HEK293 (cell line): ENCODE measurements at regions not wholly inside any gene's neighbourhood (a gene's known extent, or its start where the extent isn't known, plus 50 kb on each side); places are given as distances from the start of the nearest gene placed in this dataset.

Experiments used
- CTCF ChIA-PET: fragments of 350-600 bp; formaldehyde crosslinking; extraction: SDS; loops from one replicate; lab custom pipeline; 2021; ENCODE audit warnings: antibody characterized with exemption; lab: Yijun Ruan, JAX
- POLR2A ChIA-PET: fragments of 300-600 bp; formaldehyde crosslinking; extraction: SDS; loops from one replicate; lab custom pipeline; 2020; ENCODE audit warnings: antibody characterized with exemption, inconsistent platforms; lab: Yijun Ruan, JAX
- H3K27ac ChIP-seq: fragments of 200-500 bp; sonication (Bioruptor generic); 2 replicates; pipeline ENCODE4 v1.5.1; 2014; ENCODE audit warnings: low read depth, low read length, control low read depth, inconsistent platforms; ENCODE audit errors: extremely low read depth
- H3K36me3 ChIP-seq, 2 experiments: fragments of 200-500 bp in 1 of 2; sonication (Bioruptor generic) in 1 of 2; 1 replicate in 1 of 2; 2 replicates in 1 of 2; pipeline ENCODE4 v1.5.1; 2014 to 2017; ENCODE audit warnings: inconsistent platforms in 2 of 2, low read length in 2 of 2; ENCODE audit not compliant: control insufficient read depth in 2 of 2, insufficient read depth in 1 of 2
- H3K4me1 ChIP-seq: fragments of 200-500 bp; sonication (Bioruptor generic); 2 replicates; pipeline ENCODE4 v1.5.1; 2014; ENCODE audit warnings: mild to moderate bottlenecking, low read length, inconsistent platforms; ENCODE audit not compliant: control insufficient read depth, insufficient read depth
- H3K4me3 ChIP-seq: 2 replicates; pipeline ENCODE4 v1.5.1; 2011; ENCODE audit warnings: low read depth, mild to moderate bottlenecking, control low read depth, low read length, moderate library complexity
- H3K9me3 ChIP-seq: fragments of 200-500 bp; sonication (Bioruptor generic); 2 replicates; pipeline ENCODE4 v1.5.1; 2014; ENCODE audit warnings: low read depth, low read length, inconsistent platforms; ENCODE audit not compliant: control insufficient read depth, insufficient read depth
- BCL11B ChIP-seq: fragments of 450-650 bp; formaldehyde crosslinking; IDR thresholded peaks from 2 replicates; pipeline ENCODE4 v1.5.1; 2016; ENCODE audit warnings: low read depth, missing biosample characterization, missing genetic modification characterization
- ELK4 ChIP-seq: IDR thresholded peaks from 2 replicates; pipeline ENCODE4 v1.6.1; 2011; ENCODE audit warnings: mild to moderate bottlenecking, low read depth, low read length, borderline replicate concordance
- RBAK ChIP-seq: fragments of 450-650 bp; formaldehyde crosslinking; IDR thresholded peaks from 2 replicates; pipeline ENCODE4 v1.5.1; 2016; ENCODE audit warnings: missing biosample characterization, missing genetic modification characterization
- SALL2 ChIP-seq: fragments of 450-650 bp; formaldehyde crosslinking; IDR thresholded peaks from 2 replicates; pipeline ENCODE4 v1.5.0; 2017; ENCODE audit warnings: missing biosample characterization, mild to moderate bottlenecking, missing genetic modification characterization, borderline replicate concordance
- TSHZ1 ChIP-seq: fragments of 450-650 bp; formaldehyde crosslinking; IDR thresholded peaks from 2 replicates; pipeline ENCODE4 v1.5.1; 2016; ENCODE audit warnings: missing biosample characterization, missing genetic modification characterization, borderline replicate concordance
- ZBTB11 ChIP-seq: fragments of 450-650 bp; formaldehyde crosslinking; conservative IDR thresholded peaks from 2 replicates; pipeline ENCODE4 v1.5.1; 2016; ENCODE audit warnings: low read depth, missing biosample characterization, missing genetic modification characterization
- ZBTB6 ChIP-seq: fragments of 450-650 bp; formaldehyde crosslinking; IDR thresholded peaks from 2 replicates; pipeline ENCODE4 v1.5.1; 2017; ENCODE audit warnings: missing biosample characterization, missing genetic modification characterization
- ZBTB7A ChIP-seq: fragments of 450-650 bp; formaldehyde crosslinking; IDR thresholded peaks from 2 replicates; pipeline ENCODE4 v1.5.1; 2016; ENCODE audit warnings: low read depth, missing biosample characterization, missing genetic modification characterization
- ZNF169 ChIP-seq: fragments of 450-650 bp; formaldehyde crosslinking; IDR thresholded peaks from 2 replicates; pipeline ENCODE4 v1.5.1; 2016; ENCODE audit warnings: missing biosample characterization, missing genetic modification characterization
- ZNF175 ChIP-seq: fragments of 450-650 bp; formaldehyde crosslinking; IDR thresholded peaks from 2 replicates; pipeline ENCODE4 v1.5.1; 2016; ENCODE audit warnings: missing biosample characterization, missing genetic modification characterization
- ZNF280D ChIP-seq: fragments of 450-650 bp; formaldehyde crosslinking; IDR thresholded peaks from 2 replicates; pipeline ENCODE4 v1.5.1; 2016; ENCODE audit warnings: missing biosample characterization, missing genetic modification characterization
- ZNF292 ChIP-seq: fragments of 450-650 bp; formaldehyde crosslinking; IDR thresholded peaks from 2 replicates; pipeline ENCODE4 v1.5.1; 2016; ENCODE audit warnings: low read depth, missing biosample characterization, missing genetic modification characterization, borderline replicate concordance
- ZNF302 ChIP-seq: fragments of 450-650 bp; formaldehyde crosslinking; IDR thresholded peaks from 2 replicates; pipeline ENCODE4 v1.5.1; 2016; ENCODE audit warnings: missing biosample characterization, missing genetic modification characterization, low read depth
- ZNF341 ChIP-seq: fragments of 450-650 bp; formaldehyde crosslinking; IDR thresholded peaks from 2 replicates; pipeline ENCODE4; 2016; ENCODE audit warnings: low read depth, missing biosample characterization, missing genetic modification characterization
- ZNF362 ChIP-seq: fragments of 450-650 bp; formaldehyde crosslinking; IDR thresholded peaks from 2 replicates; pipeline ENCODE4 v1.5.1; 2016; ENCODE audit warnings: missing biosample characterization, missing genetic modification characterization
- ZNF416 ChIP-seq: fragments of 450-650 bp; formaldehyde crosslinking; IDR thresholded peaks from 2 replicates; pipeline ENCODE4 v1.5.1; 2016; ENCODE audit warnings: missing biosample characterization, missing genetic modification characterization
- ZNF521 ChIP-seq: fragments of 450-650 bp; formaldehyde crosslinking; IDR thresholded peaks from 2 replicates; pipeline ENCODE4 v1.5.1; 2017; ENCODE audit warnings: missing biosample characterization, mild to moderate bottlenecking, missing genetic modification characterization
- ZNF580 ChIP-seq: fragments of 450-650 bp; formaldehyde crosslinking; IDR thresholded peaks from 2 replicates; pipeline ENCODE4 v1.5.1; 2016; ENCODE audit warnings: missing biosample characterization, missing genetic modification characterization
- ZNF600 ChIP-seq: fragments of 450-650 bp; formaldehyde crosslinking; IDR thresholded peaks from 2 replicates; pipeline ENCODE4 v1.5.1; 2016; ENCODE audit warnings: missing biosample characterization, missing genetic modification characterization
- ZNF610 ChIP-seq: fragments of 450-650 bp; formaldehyde crosslinking; IDR thresholded peaks from 2 replicates; pipeline ENCODE4 v1.5.1; 2016; ENCODE audit warnings: missing biosample characterization, missing genetic modification characterization, borderline replicate concordance
- ZNF747 ChIP-seq: fragments of 450-650 bp; formaldehyde crosslinking; IDR thresholded peaks from 2 replicates; pipeline ENCODE4 v1.5.1; 2016; ENCODE audit warnings: missing biosample characterization, missing genetic modification characterization
- ZNF776 ChIP-seq: fragments of 450-650 bp; formaldehyde crosslinking; IDR thresholded peaks from 2 replicates; pipeline ENCODE4 v1.5.0; 2017; ENCODE audit warnings: missing biosample characterization, missing genetic modification characterization, borderline replicate concordance
- ZNF830 ChIP-seq: fragments of 450-650 bp; IDR thresholded peaks from 2 replicates; pipeline ENCODE4 v1.5.0; 2018; ENCODE audit warnings: missing biosample characterization, missing genetic modification characterization, low read depth, mild to moderate bottlenecking, moderate library complexity

GRCh38 chr4:33400504-33400903 is 2680.3 kb downstream of the PCDH7 start (continued):
- TF ChIP-seq ZBTB11 (tag by site-specific recombination) (no peak), ZNF776 (tag by site-specific recombination) (no peak), ZNF169 (tag by site-specific recombination) (no peak), SALL2 (no peak), ZNF747 (no peak), ZNF175 (tag by site-specific recombination) (no peak)

GRCh38 chr4:33407496-33407895 is 2687.3 kb downstream of the PCDH7 start:
- H3K27ac ChIP-seq, result no peak overlapping the region
- no peaks in the 10 kb centered on the region for H3K36me3 ChIP-seq
- H3K9me3 ChIP-seq, result no peaks in the 10 kb centered on the region
- no peak for TF ChIP-seq RBAK (tag by site-specific recombination)
- no peak for TF ChIP-seq ZNF341 (tag by site-specific recombination)
- TF ChIP-seq ZNF362 (tag by site-specific recombination), result no peak
- TF ChIP-seq ZBTB7A (tag by site-specific recombination), result no peak
- TF ChIP-seq ZBTB6 (tag by site-specific recombination), result no peak
- TF ChIP-seq ZNF830 (tag by site-specific recombination), result no peak
- no peak for TF ChIP-seq ZNF302 (tag by site-specific recombination)
- no peak for TF ChIP-seq ZNF600 (tag by site-specific recombination)
- no peak for TF ChIP-seq BCL11B
- TF ChIP-seq ZNF747, result no peak
- no peak for TF ChIP-seq ZNF580 (tag by site-specific recombination)
- no peak for TF ChIP-seq TSHZ1
- TF ChIP-seq ZNF521 (tag by site-specific recombination), result no peak
- TF ChIP-seq ZNF292 (tag by site-specific recombination), result no peak
- TF ChIP-seq ELK4, result no peak
- TF ChIP-seq ZNF416 (tag by site-specific recombination), result no peak
- no peak for TF ChIP-seq ZNF280D (tag by site-specific recombination)
- no peak for TF ChIP-seq ZNF610 (tag by site-specific recombination)
- CTCF ChIA-PET, result no interaction called here
- no peak overlapping the region for H3K4me3 ChIP-seq
- POLR2A ChIA-PET, result no interaction called here
- H3K4me1 ChIP-seq, result no peaks in the 10 kb centered on the region
